ENCODE measurements at regions not wholly inside any gene's neighbourhood (a gene's known extent, or its start where the extent isn't known, plus 50 kb on each side); places are given as distances from the start of the nearest gene placed in this dataset.
"Not testable (repeated sequence)": the region's sequence is repeated elsewhere in the genome, so short reads cannot be mapped to it uniquely, and the experiment has no call there.

DNA sequence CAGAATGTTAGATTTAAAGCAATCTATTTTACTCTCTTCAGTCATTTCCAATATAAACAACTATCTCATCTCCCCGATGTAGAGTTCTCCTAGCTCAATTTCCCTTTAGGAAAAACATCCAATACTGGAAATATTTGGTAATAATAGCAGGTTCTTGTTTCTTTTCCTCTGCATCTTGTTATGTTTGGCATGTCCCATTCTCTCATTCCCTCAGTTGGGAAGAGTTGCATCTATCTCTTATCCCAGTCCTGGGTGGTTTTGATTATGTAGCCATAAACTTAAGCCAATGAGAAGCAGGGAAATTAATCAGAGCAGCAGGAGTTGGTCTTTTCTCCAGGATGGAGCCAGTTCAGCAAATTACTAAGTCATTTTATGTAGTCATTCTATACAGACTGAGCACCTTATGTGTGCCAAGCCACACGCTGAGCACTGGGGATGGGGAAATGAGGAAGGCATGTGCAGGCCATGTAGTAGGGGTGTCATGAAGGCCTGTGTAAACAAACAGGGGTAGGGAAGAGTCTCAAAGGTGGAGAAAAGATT is 418.2 kb upstream of the NFIA start:
- TF ChIP-seq, protein P1, sequence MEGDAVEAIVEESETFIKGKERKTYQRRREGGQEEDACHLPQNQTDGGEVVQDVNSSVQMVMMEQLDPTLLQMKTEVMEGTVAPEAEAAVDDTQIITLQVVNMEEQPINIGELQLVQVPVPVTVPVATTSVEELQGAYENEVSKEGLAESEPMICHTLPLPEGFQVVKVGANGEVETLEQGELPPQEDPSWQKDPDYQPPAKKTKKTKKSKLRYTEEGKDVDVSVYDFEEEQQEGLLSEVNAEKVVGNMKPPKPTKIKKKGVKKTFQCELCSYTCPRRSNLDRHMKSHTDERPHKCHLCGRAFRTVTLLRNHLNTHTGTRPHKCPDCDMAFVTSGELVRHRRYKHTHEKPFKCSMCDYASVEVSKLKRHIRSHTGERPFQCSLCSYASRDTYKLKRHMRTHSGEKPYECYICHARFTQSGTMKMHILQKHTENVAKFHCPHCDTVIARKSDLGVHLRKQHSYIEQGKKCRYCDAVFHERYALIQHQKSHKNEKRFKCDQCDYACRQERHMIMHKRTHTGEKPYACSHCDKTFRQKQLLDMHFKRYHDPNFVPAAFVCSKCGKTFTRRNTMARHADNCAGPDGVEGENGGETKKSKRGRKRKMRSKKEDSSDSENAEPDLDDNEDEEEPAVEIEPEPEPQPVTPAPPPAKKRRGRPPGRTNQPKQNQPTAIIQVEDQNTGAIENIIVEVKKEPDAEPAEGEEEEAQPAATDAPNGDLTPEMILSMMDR (IDR thresholded peaks at IDR 0.05): no peak
- DNase-seq (ENCODE audit: low spot score): no peak
- ATAC-seq (ENCODE audit: low FRiP score): no peak

DNA sequence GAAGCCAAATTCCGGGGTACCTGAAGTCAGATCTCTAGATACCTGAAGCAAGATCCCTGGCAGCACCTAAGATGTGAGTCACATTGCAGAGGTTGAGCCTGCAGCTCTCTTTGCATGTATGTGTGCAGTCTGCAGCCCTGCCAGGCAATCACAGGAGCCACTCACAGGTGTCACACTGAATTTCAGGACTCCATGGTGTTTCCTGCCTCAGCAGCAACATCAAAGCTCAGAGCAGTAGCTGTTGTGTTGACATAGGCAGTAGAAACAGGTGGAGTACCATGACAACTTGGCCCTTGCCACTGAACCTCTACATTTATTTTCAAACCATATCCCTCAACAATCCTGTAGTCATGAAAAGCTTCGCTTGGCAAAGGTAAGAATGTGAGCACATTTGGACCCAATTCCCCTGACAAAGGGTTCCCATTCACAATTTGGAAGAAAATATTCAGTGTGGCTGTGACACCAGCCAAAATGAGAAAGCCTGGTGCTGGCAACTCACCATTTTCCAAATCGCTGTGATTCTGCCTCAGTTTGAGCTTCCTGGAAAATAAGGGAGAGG is 419.8 kb upstream of the NFIA start:
- TF ChIP-seq, protein P1 (IDR thresholded peaks at IDR 0.05): no peak
- ATAC-seq (ENCODE audit: low FRiP score) (no peak), DNase-seq (ENCODE audit: low spot score) (no peak)

DNA sequence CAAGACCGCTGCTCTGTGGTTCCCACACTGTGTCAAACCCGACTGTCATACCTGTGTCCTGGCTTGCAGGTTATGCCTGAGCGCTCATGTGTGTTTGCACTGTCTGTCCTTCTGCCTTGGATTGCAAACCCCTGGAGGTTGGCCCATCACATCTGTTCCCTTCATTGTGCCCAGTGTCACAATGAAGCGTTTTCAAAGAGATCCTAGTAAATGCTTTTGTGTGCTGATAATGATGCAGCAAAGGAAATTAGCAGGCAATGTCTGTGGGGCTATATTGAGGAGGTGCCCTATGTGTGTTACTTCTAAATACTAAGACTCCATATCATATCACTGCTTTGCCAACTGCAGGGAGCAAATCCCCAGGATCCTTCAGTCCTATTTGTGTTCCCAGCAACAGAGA is 424.4 kb upstream of the NFIA start:
- ATAC-seq (ENCODE audit: low FRiP score) (no peak), DNase-seq (ENCODE audit: low spot score) (no peak)
- TF ChIP-seq, protein P1 (IDR thresholded peaks at IDR 0.05): no peak

DNA sequence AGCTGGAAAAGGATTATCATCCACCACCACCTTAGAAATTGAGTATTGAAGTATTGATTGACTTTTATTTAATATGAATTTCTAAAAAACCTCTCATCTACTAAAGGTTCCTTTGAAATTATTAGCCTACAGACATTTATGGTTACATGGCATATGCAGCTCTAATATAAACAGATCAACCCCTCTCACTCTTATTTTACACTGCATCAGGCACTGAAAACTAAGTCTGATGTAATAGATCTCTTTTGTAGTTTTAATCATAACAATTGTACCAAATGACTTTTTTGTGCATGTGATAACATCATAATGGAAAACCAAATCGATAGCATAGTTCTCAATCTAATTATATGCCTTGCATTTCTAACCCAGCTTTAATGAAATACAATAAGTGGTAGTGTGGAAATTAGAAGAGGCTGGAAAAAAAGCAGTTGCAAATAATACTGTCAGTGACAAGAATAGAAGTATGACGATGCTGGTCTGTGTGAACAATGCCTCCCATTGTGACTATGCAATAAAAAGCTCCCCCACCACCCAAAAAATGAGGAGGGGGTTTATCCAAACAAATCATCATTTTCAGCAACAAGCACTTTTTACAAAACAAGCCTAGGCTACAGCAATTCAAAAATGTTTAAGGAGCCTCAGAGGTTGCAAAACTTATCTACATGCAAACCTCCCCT is 426.5 kb upstream of the NFIA start:
- DNase-seq (ENCODE audit: low spot score): no peak
- TF ChIP-seq, protein P1 (IDR thresholded peaks at IDR 0.05): no peak

DNA sequence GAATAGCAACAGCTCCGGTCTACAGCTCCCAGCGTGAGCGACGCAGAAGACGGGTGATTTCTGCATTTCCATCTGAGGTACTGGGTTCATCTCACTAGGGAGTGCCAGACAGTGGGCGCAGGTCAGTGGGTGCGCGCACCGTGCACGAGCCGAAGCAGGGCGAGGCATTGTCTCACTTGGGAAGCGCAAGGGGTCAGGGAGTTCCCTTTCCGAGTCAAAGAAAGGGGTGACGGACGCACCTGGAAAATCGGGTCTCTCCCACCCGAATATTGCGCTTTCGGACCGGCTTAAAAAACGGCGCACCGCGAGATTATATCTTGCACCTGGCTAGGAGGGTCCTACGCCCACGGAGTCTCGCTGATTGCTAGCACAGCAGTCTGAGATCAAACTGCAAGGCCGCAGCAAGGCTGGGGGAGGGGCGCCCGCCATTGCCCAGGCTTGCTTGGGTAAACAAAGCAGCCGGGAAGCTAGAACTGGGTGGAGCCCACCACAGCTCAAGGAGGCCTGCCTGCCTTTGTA is 442.3 kb upstream of the NFIA start:
- not testable (repeated sequence) for ATAC-seq (ENCODE audit: low FRiP score); DNase-seq (ENCODE audit: low spot score)

More for the DNA sequence above, 426.5 kb upstream of the NFIA start:
- ATAC-seq (ENCODE audit: low FRiP score): no peak

DNA sequence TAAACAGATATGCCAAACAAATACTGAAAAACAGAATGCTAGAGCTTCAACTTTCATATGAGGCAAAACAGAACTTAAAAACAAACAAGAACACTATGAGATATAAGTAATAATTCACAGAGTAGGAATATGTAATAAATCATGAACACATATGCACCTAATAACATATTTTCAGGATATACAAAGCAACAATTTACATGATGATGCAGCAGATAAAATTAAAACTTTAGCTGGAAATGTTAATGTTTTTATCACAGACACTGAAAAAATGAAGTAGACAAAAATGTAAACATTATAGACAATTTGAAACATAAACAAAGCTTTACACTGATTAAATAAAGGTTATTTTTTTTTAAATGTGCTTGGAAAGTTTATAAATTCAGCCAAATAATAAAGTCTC is 443.1 kb upstream of the NFIA start:
- no peak for ATAC-seq (ENCODE audit: low FRiP score)
- DNase-seq (ENCODE audit: low spot score): no peak
- TF ChIP-seq, protein P1 (IDR thresholded peaks at IDR 0.05): no peak

DNA sequence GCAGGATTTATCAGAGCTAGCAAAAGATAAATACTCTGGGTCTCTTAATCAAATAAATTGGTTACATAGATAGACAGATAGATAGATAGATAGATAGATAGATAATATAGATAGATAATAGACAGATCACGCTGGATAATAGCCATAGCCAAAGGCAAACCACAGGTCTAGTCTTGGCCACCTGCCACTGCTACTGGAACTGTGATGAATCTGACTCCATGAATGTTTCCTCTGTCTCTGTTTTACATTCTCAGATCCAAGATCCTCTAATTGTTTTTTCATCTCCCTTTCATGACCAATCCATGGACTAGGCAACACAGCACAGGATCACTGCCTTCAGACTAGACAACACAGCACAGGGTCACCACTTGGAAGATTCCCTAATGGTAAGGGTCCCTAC is 444.7 kb upstream of the NFIA start:
- DNase-seq (ENCODE audit: low spot score) (no peak), ATAC-seq (ENCODE audit: low FRiP score) (no peak)
- TF ChIP-seq, protein P1 (IDR thresholded peaks at IDR 0.05): no peak
